ENCODE measurements at regions not wholly inside any gene's neighbourhood (a gene's known extent, or its start where the extent isn't known, plus 50 kb on each side); places are given as distances from the start of the nearest gene placed in this dataset.

DNA sequence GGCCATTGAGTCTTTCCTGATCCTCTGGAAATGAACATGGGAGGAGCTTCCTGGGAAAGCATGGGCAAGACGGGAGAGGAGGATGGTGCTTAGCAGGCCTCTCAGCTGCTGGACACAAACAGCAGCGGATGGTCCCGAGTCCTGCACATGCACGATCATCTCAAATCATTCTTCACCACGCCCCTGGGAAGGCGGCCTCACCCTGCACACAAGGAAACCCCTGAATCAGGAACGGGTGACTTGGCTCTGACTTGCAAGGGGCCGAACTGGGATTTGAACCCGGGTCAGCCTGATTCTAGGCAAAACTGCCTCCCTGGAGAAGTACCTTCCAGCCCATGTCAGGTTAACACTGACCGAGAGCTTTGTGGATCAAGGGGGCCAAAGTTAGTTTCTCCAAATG lies 134.8 kb upstream of the WNT4 start:
- DNase-seq (ENCODE audit: extremely low read depth, low read depth): no peak
- TF ChIP-seq, protein P1, sequence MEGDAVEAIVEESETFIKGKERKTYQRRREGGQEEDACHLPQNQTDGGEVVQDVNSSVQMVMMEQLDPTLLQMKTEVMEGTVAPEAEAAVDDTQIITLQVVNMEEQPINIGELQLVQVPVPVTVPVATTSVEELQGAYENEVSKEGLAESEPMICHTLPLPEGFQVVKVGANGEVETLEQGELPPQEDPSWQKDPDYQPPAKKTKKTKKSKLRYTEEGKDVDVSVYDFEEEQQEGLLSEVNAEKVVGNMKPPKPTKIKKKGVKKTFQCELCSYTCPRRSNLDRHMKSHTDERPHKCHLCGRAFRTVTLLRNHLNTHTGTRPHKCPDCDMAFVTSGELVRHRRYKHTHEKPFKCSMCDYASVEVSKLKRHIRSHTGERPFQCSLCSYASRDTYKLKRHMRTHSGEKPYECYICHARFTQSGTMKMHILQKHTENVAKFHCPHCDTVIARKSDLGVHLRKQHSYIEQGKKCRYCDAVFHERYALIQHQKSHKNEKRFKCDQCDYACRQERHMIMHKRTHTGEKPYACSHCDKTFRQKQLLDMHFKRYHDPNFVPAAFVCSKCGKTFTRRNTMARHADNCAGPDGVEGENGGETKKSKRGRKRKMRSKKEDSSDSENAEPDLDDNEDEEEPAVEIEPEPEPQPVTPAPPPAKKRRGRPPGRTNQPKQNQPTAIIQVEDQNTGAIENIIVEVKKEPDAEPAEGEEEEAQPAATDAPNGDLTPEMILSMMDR (IDR thresholded peaks at IDR 0.05; ENCODE audit: low read depth, low read length, missing control alignments): no peak
- H3K4me3 ChIP-seq (replicated peaks; ENCODE audit: low read depth, low read length): no peak overlapping the region

DNA sequence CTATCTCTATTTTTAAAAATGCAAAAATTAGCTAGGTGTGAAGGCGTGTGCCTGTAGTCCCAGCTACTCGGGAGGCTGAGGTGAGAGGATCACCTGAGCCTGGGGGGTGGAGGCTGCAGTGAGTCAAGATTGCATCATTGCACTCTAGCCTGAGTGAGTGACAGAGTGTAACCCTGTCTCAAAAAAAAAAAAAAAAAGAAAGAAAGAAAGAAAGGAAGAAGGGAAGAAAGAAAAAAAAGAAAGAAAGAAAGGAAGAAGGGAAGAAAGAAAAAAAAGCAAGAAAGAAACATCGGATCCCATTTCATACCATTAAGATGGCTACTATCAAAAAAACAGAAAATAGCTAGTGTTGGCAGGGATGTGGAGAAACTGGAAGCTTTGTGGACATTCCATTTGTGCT lies 136.8 kb upstream of the WNT4 start:
- no peak for DNase-seq (ENCODE audit: extremely low read depth, low read depth)
- TF ChIP-seq, protein P1 (IDR thresholded peaks at IDR 0.05; ENCODE audit: low read depth, low read length, missing control alignments): no peak
- H3K4me3 ChIP-seq (replicated peaks; ENCODE audit: low read depth, low read length): no peak overlapping the region

- DNase-seq (ENCODE audit: extremely low read depth, low read depth): no peak
Observed at GRCh38 chr1:22280526-22280925, 137.6 kb upstream of the WNT4 start.

GRCh38 chr1:22281521-22282363 lies 138.8 kb upstream of the WNT4 start:
- no peak overlapping the region for H3K4me3 ChIP-seq (replicated peaks; ENCODE audit: low read depth, low read length)
- TF ChIP-seq, protein P1 (IDR thresholded peaks at IDR 0.05; ENCODE audit: low read depth, low read length, missing control alignments): no peak
- no peak for DNase-seq (ENCODE audit: extremely low read depth, low read depth)

More at GRCh38 chr1:22280526-22280925, 137.6 kb upstream of the WNT4 start:
- no peak overlapping the region for H3K4me3 ChIP-seq (replicated peaks; ENCODE audit: low read depth, low read length)
- TF ChIP-seq, protein P1 (IDR thresholded peaks at IDR 0.05; ENCODE audit: low read depth, low read length, missing control alignments): no peak

DNA sequence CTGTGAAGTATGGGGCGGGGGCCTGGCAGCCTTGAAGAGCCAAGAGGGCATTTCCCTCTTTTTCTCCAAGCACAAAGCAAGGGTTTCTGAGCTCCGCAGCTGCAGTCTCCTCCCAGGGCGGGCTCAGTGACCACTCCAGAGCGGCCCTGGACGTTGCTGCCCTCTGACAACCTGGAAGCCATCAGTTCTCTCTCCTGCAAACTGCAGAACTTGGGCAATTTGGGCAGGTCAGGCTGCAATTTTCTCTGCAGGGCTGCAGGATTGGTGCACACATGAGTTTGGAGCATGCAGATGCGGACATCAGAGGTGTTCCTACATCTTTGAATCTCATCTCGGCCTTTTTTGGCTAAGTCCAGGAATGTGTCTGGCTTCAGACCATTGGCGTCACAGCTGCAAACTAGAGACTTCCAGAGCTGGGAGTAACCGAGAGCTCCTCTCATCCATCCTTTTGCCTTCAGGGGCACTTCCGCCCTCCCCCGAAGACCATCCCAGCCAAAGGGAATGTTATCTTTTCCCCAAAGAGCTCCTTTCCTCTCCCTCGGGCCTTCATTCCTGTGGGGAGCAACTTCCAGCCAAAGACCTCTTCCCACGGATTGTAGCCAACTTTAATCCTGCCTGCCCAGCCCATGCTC lies 139.6 kb upstream of the WNT4 start:
- TF ChIP-seq, protein P1 (IDR thresholded peaks at IDR 0.05; ENCODE audit: low read depth, low read length, missing control alignments): no peak
- no peak for DNase-seq (ENCODE audit: extremely low read depth, low read depth)
- no peak overlapping the region for H3K4me3 ChIP-seq (replicated peaks; ENCODE audit: low read depth, low read length)

DNA sequence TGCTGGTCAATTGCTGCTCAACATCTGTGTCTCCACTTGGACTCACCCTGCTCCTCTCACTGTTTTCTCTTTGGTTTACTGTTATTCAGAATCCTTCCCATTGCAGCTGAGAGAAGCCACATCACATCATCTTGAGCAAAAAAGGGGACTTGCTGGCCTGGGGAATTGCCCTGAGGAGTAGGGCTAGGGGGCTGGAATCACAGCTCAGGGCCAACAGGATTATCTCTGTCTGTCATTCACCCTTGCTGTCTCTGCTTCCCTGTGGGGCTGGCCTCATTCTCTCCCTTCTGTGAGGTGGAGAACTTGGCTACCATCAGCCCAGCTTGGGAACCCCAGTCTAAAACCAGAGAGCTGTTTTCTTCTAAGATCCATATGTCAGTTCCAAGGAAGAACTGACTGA lies 140.7 kb upstream of the WNT4 start:
- no peak overlapping the region for H3K4me3 ChIP-seq (replicated peaks; ENCODE audit: low read depth, low read length)
- TF ChIP-seq, protein P1 (IDR thresholded peaks at IDR 0.05; ENCODE audit: low read depth, low read length, missing control alignments): no peak
- DNase-seq (ENCODE audit: extremely low read depth, low read depth): no peak

Data from HFF-Myc (cell line).